ENCODE measurements at regions not wholly inside any gene's neighbourhood (a gene's known extent, or its start where the extent isn't known, plus 50 kb on each side); places are given as distances from the start of the nearest gene placed in this dataset.

- TF ChIP-seq CTCF (IDR thresholded peaks at IDR 0.05) (no peak), POLR2A (IDR thresholded peaks at IDR 0.05) (no peak)
Observed at GRCh38 chr7:110253093-110253492, 837.8 kb upstream of the LRRN3 start.

Data from thyroid gland (tissue), 4 donors.